NT2/D1 (cell line): ENCODE measurements at regions not wholly inside any gene's neighbourhood (a gene's known extent, or its start where the extent isn't known, plus 50 kb on each side); places are given as distances from the start of the nearest gene placed in this dataset.

Experiments used
- SUZ12 ChIP-seq: IDR thresholded peaks from 2 replicates; pipeline ENCODE4 v1.6.1; 2011; ENCODE audit not compliant: insufficient read length, insufficient read depth; ENCODE audit errors: extremely low read depth
- ZNF274 ChIP-seq: IDR thresholded peaks from 2 replicates; pipeline ENCODE4 v1.6.1; 2011; ENCODE audit warnings: mild to moderate bottlenecking, low read depth, low read length

DNA sequence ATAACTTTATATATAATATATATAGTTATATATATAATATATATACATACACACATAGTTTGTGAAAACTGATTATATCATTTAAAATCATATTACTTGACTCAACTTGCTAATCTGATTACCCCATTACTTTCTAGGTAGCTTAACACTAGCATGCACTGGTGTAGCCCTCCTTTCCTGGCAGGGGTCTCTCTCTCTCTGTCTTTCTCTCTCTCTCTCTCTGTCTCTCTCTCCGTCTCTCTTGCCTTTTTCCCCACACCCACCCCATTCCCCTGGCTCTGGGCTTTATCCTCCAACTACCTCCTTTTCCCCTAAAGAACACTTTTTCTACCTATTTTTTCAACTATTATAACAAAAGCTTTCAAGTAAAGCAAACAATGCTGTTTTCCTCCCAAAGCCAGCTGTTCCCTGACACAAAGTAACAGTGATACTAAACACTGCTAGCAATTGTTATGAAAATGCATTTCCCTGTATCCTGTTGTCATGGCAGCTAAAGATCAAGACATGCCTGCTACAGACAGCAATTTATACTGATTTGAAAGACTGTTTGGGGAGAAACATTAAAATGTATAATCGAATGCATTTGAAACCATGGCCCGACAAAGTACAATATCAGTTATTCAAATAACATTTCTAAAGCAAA is 89.4 kb downstream of the CHD9NB start:
- TF ChIP-seq SUZ12 = no peak
- no peak for TF ChIP-seq ZNF274
